Gastroesophageal sphincter (tissue), 3 donors: ENCODE measurements at regions not wholly inside any gene's neighbourhood (a gene's known extent, or its start where the extent isn't known, plus 50 kb on each side); places are given as distances from the start of the nearest gene placed in this dataset.

Source experiments
- CTCF ChIP-seq, 4 experiments: fragments of 200-600 bp in 2 of 4; fragments of 450-650 bp in 2 of 4; sonication (generic) in 1 of 4; IDR thresholded peaks; one replicate each; pipeline ENCODE4 v1.5.1; 2017 to 2019; ENCODE audit warnings: antibody characterized with exemption in 4 of 4, mild to moderate bottlenecking in 2 of 4, moderate library complexity in 2 of 4
- EP300 ChIP-seq: sonication (generic); formaldehyde crosslinking; IDR thresholded peaks from one replicate; pipeline ENCODE4 v1.6.1; 2017; ENCODE audit warnings: antibody characterized with exemption, mild to moderate bottlenecking
- POLR2A ChIP-seq, 2 donors: fragments of 450-650 bp; IDR thresholded peaks; one replicate each; pipeline ENCODE4 v1.6.1; 2017; ENCODE audit warnings: antibody characterized with exemption in 2 of 2, mild to moderate bottlenecking in 2 of 2, moderate library complexity in 1 of 2
- POLR2AphosphoS5 ChIP-seq: sonication (generic); formaldehyde crosslinking; IDR thresholded peaks from one replicate; pipeline ENCODE4 v1.6.1; 2017; ENCODE audit warnings: antibody characterized with exemption

GRCh38 chr7:81515009-81515408 is 254.8 kb downstream of the HGF start:
- TF ChIP-seq CTCF (IDR thresholded peaks at IDR 0.05) (no peak), POLR2AphosphoS5 (no peak), EP300 (no peak), POLR2A (IDR thresholded peaks at IDR 0.05) (no peak)
